VCaP (cell line): ENCODE measurements at regions not wholly inside any gene's neighbourhood (a gene's known extent, or its start where the extent isn't known, plus 50 kb on each side); places are given as distances from the start of the nearest gene placed in this dataset.

ENCODE experiments used
- H3K27ac ChIP-seq: fragments of 450-650 bp; 2 replicates; pipeline ENCODE4 v1.5.1; 2017
- CTCF ChIP-seq: fragments of 450-650 bp; conservative IDR thresholded peaks from 2 replicates; pipeline ENCODE4 v1.5.1; 2017; ENCODE audit warnings: mild to moderate bottlenecking, moderate library complexity

- no peak overlapping the region for H3K27ac ChIP-seq
- no peak for TF ChIP-seq CTCF
Measured at GRCh38 chr14:104465482-104466390, 113.8 kb upstream of the C14orf180 start.

- no peak overlapping the region for H3K27ac ChIP-seq
- no peak for TF ChIP-seq CTCF
Measured at GRCh38 chr14:104467236-104467635, 112.3 kb upstream of the C14orf180 start.

GRCh38 chr14:104467641-104468040 lies 111.9 kb upstream of the C14orf180 start:
- TF ChIP-seq CTCF: no peak
- H3K27ac ChIP-seq: no peak overlapping the region

GRCh38 chr14:104469591-104469990 lies 110.0 kb upstream of the C14orf180 start:
- no peak for TF ChIP-seq CTCF
- H3K27ac ChIP-seq: no peak overlapping the region

GRCh38 chr14:104470588-104470987 lies 109.0 kb upstream of the C14orf180 start:
- TF ChIP-seq CTCF: no peak
- H3K27ac ChIP-seq: no peak overlapping the region

GRCh38 chr14:104471114-104471513 lies 108.5 kb upstream of the C14orf180 start:
- H3K27ac ChIP-seq: no peak overlapping the region
- TF ChIP-seq CTCF: no peak

GRCh38 chr14:104472073-104472472 lies 107.5 kb upstream of the C14orf180 start:
- no peak for TF ChIP-seq CTCF

More at GRCh38 chr14:104472073-104472472, 107.5 kb upstream of the C14orf180 start:
- no peak overlapping the region for H3K27ac ChIP-seq
